CD4-positive, alpha-beta T cell treated with Interleukin-21 for 1 hour (primary cell): ENCODE measurements at regions not wholly inside any gene's neighbourhood (a gene's known extent, or its start where the extent isn't known, plus 50 kb on each side); places are given as distances from the start of the nearest gene placed in this dataset.

Source experiments
- DNase-seq: peaks from one replicate; pipeline ENCODE4 v3.0.0-alpha.2; 2020

DNA sequence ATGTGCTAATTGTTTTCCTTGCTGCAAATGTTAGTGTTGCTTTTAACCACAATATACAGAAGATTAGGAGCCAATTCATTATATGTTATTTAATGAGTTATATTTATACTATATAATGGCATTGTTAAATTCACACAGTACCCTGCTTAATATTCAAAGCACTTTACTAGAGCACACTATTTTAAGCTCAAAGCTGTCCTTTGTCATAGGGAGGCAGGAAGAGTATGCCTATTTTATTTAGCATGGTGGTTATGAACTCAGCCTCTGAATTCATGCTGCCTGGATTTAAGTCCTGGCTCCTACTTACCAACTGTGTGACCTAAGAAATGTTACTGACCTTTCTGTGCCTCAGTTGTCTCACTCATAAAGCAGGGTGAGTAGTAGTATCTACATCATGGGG, 80.5 kb downstream of the FASTKD2 start:
- DNase-seq: no peak

DNA sequence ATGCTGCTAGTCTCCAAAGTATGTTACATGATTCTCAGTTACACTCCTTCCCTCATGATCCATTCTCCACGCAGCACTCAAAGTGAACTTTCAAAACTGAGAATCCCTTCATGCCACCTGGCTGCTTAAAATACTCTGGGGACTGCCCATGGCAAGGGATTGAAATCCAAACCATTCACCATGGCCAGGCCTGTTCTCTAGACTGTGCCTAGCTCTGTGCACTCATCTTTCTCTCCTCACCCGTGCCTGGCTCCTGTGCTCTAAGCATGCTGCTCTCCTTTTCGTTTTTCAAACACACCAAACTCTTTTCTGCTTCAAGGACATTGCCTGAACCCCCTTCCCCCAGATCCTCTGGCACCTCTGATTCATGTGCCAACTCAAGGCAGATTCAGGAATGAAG, 80.9 kb downstream of the FASTKD2 start:
- DNase-seq: no peak

GRCh38 chr2:206846981-206847834, 81.8 kb downstream of the FASTKD2 start:
- DNase-seq: no peak

DNA sequence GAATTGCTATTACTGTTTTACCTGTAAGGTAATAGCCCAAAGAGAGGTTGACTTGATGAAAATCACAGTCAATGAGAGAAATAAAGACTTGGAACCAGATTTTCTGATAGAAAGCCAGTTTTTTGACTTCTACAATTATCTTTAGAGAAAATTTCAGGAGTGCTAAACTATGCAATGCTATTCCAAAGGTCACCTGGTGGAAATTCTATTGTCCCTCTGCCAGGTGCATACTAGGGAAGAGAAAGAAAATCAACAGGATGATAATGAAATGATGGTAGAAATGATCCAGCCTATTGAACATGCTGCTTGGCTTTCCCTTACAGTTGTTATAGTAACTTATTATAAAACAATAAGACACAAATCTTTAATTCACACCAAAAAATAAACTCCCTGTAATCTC, 85.0 kb downstream of the FASTKD2 start:
- no peak for DNase-seq

DNA sequence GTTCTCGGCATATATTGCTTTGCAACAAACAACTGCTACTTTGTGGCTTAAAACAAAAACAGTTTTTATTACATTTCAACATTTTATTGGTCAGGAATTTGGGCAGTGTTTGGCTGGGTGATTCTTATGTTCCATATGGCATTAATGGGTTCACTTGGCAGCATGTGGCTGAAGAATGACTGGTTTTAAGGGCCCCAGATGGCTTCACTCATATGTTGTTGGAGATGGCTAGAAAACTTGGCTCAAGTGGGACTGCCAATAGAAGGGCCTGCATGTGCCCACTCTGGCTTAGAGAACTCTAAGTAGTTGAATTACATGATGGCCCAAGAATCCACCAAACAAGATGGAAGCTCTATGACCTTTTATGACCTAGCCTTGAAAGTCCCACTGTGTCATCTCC, 86.1 kb downstream of the FASTKD2 start:
- no peak for DNase-seq

GRCh38 chr2:206853915-206854314, 85.4 kb upstream of the CPO start:
- no peak for DNase-seq

GRCh38 chr2:206855585-206856433, 83.5 kb upstream of the CPO start:
- no peak for DNase-seq

GRCh38 chr2:206856513-206856912, 82.8 kb upstream of the CPO start:
- no peak for DNase-seq

GRCh38 chr2:206858687-206859329, 80.5 kb upstream of the CPO start:
- no peak for DNase-seq

GRCh38 chr2:206859330-206859739, 80.0 kb upstream of the CPO start:
- peak; percentile 35 for DNase-seq

DNA sequence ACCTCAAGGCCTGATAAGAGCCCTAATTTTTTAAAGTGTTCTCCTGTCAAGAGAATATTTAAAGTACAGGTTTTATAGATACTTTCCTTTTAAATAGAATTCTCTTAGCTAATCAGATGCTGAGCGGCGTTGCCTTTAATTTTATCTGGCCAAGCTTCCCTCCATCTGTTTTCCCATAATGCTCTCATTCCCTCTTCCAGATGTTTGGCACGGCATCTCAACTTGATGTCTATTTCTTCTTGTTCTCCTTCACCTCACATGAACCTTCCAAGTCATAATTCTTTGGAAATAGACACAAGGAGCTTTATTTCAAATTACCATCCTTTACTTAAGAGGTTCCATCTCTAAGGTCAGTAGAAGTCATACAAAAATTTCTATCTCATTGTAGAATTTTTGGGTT, 76.1 kb upstream of the CPO start:
- DNase-seq: no peak

DNA sequence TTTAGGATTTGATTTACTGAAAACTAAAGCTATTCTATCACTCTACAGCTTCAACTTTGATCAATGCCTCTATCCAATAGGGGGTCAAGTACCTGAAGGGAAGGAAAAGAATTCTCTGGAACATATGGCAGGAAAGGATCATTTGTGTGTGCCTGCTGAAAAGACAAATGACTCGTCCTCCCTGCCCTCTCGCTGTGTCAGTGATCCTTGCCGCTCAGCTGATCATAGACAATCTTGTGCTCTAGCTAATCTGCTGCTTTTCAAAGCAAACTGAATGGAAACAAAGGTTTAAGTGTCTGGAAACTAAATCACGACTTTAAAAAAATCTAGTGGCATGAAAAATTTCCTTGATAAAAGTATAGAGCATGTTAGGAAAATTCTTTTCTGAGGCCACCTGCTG, 75.6 kb upstream of the CPO start:
- DNase-seq: no peak

DNA sequence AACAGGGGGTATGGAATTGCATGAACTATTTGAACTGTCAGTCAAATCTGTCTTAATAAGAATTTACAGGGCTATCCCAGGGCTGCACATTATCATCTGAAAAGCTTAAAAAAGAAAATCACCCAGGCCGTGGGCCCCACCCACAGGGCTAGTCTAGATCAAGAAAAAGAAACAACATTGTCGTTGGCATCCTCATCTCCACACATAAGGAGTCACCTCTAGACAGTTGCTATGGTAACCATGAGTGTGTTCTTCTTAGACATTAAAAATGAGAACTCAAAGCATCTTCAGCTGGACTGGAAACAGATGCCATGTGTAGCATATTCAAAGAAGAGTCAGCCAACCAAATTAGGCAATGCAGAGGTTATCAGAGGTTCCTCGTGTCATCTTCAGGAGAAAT, 72.3 kb upstream of the CPO start:
- DNase-seq: no peak

DNA sequence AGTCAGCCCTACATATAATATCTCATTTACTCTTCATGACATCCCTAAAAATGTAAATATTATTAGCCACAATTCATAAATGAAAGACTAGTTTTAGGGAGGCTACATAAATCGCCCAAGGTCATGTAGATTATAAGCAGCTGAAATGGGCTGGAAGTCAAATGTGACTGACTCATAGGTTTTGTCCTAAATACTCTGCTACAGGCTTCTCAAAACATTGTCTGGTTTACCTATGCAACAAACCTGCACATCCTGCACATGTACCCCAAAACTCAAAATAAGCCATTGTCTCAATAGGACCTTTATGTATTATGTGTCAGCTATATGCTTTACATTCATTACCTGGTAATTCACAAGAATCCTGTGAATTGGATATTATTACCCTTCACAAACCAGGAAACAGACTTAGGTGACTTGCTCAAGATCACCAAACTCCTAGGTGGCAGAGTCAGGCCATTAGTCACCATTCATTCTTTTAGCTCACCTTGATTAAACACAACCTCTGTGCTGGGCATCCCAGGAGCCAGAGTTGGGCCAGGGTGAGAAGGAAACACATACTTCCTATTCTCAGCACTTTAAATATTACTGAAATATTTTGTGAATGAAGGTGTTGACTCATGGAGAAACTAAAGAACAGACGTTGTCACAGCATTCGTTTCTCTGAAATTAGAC, 69.4 kb upstream of the CPO start:
- DNase-seq: no peak

DNA sequence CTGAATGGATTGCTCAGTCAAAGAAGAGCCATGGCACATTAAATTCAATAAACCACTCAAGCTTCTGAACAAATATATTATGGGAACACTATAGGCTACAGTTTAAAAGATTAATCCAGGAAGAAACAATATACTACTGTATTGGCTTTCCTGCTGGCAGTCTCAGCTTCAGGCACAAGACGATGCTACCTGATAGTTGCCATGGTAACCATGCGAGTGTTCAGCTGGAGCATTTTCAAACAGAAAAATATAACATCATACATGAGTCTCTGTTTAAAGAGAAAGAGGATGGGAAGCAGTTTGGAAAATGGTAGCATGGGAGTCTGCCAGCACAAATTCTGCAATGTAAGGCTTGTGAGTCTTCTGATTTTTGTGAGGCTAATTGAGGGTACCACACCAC, 65.9 kb upstream of the CPO start:
- DNase-seq: no peak

GRCh38 chr2:206875701-206876100, 63.6 kb upstream of the CPO start:
- no peak for DNase-seq

GRCh38 chr2:206876216-206876860, 63.0 kb upstream of the CPO start:
- DNase-seq: no peak

DNA sequence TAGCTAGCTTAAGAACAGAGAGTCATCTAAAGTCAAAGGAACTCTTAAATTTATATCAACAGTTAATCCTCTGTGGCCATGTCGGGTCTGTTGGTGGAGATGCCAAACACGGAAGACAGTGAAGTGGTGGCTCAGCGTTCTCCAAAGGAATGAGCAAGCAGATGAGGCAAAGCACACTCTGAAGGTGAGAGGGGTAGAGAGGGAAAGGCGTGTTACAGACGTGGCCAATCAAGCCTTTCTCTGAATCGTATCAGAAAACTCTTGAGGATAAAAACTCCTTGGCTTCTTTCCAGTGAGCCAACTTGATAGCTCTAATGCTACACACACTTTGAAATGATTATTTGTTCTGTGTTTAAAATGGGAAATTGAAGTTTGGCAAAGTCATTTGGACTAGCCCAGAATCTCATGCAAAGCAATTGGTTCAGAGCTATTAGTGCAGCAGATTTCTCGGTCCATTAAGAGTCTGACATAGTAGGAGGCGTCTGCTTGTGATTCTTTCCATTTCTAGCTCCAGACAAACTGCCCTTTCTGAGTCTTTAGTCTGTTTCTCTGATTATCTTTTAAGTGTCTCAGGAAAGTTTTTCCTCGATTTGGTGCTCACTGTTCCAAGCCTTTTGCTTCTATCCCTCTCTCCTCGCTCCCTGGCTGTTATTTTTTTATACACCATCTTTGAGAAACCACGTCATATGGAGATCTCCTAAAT, 57.5 kb upstream of the CPO start:
- DNase-seq: no peak

DNA sequence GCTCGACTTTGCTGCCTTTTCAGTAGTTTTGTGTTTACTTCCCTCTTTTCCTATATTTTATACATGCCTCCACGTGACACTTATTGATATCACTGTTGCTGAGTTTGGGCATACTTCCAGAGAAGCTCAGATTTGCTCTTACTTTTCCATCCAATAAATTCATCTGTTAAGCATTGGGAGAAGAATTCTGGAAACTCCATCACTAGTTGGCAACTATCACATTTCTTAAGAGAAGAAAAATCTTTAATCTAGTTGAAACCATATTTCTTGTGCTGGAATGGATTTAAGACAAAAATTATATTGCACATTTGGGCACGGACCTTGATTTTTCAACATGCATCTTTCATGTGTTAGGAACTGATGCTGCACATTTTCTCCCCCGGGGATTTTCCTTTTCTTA, 52.6 kb upstream of the CPO start:
- no peak for DNase-seq

DNA sequence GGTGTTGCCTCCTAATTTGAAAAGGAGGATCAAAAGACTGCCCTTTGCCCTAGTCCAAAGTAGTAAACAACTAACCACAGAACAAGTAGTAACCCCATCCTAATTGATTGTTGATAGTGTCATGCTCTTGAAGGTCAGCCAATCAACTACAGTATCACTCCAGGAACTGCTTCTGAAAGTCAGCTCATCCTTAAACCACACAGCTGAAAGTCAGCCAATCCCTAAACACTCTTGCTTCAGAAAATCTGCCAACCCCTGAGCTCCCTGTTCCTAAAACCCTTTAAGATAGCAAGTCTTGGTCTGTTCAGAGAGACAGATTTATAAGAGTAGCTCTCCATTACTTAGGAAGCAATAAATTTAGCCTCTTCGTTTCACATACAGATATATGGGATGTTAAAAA, 51.6 kb upstream of the CPO start:
- DNase-seq: no peak
